ENCODE measurements at regions not wholly inside any gene's neighbourhood (a gene's known extent, or its start where the extent isn't known, plus 50 kb on each side); places are given as distances from the start of the nearest gene placed in this dataset.
"Not testable (repeated sequence)": the region's sequence is repeated elsewhere in the genome, so short reads cannot be mapped to it uniquely, and the experiment has no call there.

DNA sequence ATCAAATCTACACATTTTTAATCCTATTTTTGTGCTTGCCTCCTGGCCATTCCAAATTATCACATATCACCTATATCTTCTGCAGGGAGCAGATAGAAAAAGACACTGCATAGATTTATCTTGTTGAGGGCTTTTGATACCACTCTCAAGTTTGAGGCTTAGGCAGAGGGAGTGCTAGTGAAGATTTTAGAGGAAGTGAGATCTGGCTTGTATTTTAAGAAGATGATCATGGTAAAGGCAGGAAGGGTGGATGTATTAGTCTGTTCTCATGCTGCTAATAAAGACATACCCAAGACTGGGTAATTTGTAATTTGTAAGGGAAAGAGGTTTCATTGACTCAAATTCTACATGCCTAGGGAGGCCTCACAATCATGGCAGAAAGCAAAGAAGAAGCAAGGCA, 220.9 kb upstream of the TUT7 start:
- Histone ChIP-seq H3K4me3 (no peak overlapping the region), H3K4me1 (peaks cover 0 to 12% (median 10%) of the 10 kb centered on the region in 4 donors), H3K9me3 (no peaks in the 10 kb centered on the region), H3K36me3 (no peaks in the 10 kb centered on the region), H3K27me3 (no peaks in the 10 kb centered on the region), H3K27ac (replicated peaks in 1 of 4) (peak overlapping the region in 1 of 4 donors; percentile 45)
- no peak for DNase-seq (ENCODE audit: extremely low spot score)
- no peak for TF ChIP-seq POLR2AphosphoS5 (IDR thresholded peaks at IDR 0.05)
- TF ChIP-seq, protein P1, sequence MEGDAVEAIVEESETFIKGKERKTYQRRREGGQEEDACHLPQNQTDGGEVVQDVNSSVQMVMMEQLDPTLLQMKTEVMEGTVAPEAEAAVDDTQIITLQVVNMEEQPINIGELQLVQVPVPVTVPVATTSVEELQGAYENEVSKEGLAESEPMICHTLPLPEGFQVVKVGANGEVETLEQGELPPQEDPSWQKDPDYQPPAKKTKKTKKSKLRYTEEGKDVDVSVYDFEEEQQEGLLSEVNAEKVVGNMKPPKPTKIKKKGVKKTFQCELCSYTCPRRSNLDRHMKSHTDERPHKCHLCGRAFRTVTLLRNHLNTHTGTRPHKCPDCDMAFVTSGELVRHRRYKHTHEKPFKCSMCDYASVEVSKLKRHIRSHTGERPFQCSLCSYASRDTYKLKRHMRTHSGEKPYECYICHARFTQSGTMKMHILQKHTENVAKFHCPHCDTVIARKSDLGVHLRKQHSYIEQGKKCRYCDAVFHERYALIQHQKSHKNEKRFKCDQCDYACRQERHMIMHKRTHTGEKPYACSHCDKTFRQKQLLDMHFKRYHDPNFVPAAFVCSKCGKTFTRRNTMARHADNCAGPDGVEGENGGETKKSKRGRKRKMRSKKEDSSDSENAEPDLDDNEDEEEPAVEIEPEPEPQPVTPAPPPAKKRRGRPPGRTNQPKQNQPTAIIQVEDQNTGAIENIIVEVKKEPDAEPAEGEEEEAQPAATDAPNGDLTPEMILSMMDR (IDR thresholded peaks at IDR 0.05) = no peak
- TF ChIP-seq EP300 (IDR thresholded peaks at IDR 0.05) = no peak
- TF ChIP-seq POLR2A (IDR thresholded peaks at IDR 0.05; ENCODE audit: low read depth) = no peak
- intact Hi-C loops (cut with DNase I) = no loop called here

DNA sequence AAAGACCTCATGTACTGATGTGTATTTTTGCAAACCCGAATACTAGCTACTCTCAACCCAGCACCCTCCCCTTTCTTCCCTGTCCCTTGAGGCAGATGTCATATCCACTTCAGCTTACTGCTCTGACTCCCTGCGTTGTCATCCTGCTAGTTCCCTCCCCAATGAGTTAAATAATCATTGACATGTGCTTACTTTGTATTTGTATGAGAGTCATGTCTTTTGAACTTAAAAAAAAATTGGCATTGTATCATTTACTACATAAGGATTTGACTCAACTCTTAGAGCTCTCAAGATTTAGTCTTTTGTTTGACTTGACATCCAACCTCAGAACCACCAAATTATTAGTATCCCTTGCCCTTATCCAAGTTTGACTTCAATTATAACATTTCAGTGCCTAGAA, 219.7 kb upstream of the TUT7 start:
- H3K27me3 ChIP-seq = no peaks in the 10 kb centered on the region
- peaks cover 0 to 12% (median 10%) of the 10 kb centered on the region in 4 donors for H3K4me1 ChIP-seq
- TF ChIP-seq EP300 (IDR thresholded peaks at IDR 0.05) (no peak), POLR2AphosphoS5 (IDR thresholded peaks at IDR 0.05) (no peak), POLR2A (IDR thresholded peaks at IDR 0.05; ENCODE audit: low read depth) (no peak)
- TF ChIP-seq, protein P1 (IDR thresholded peaks at IDR 0.05) = no peak
- no peak overlapping the region for H3K4me3 ChIP-seq
- no peaks in the 10 kb centered on the region for H3K36me3 ChIP-seq
- no peak for DNase-seq (ENCODE audit: extremely low spot score)
- H3K9me3 ChIP-seq = peaks cover 0 to 8% (median 2%) of the 10 kb centered on the region in 4 donors
- H3K27ac ChIP-seq (replicated peaks in 1 of 4) = no peak overlapping the region
- intact Hi-C loops (cut with DNase I) = no loop called here
- 78% methylated on average over 2 of the region's 2 CpGs for WGBS

DNA sequence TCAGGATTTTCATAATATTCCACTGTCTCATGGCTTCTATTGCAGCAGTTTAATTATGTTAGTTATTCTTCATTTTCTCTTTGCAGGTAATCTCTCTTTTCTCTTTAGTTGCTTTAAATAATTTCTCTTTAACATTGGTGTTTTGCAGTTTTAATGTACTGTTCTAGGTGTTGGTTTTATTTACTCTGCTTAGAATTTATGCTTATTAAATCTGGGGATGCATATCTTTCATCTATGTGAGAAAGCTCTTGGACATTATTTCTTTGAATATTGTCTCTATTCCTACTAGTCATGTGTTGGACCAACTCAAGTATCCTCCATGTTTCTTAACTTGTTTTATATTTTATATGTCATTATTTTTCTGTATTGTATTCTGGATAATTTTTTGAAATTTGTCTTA, 218.7 kb upstream of the TUT7 start:
- intact Hi-C loops (cut with DNase I) = no loop called here
- no peak for DNase-seq (ENCODE audit: extremely low spot score)
- no peaks in the 10 kb centered on the region for H3K27me3 ChIP-seq
- TF ChIP-seq POLR2AphosphoS5 (IDR thresholded peaks at IDR 0.05) (no peak), POLR2A (IDR thresholded peaks at IDR 0.05; ENCODE audit: low read depth) (no peak), EP300 (IDR thresholded peaks at IDR 0.05) (no peak)
- TF ChIP-seq, protein P1 (IDR thresholded peaks at IDR 0.05) = no peak
- peaks cover 0 to 12% (median 10%) of the 10 kb centered on the region in 4 donors for H3K4me1 ChIP-seq
- H3K36me3 ChIP-seq = no peaks in the 10 kb centered on the region
- H3K27ac ChIP-seq (replicated peaks in 1 of 4) = no peak overlapping the region
- peaks cover 0 to 15% (median 5%) of the 10 kb centered on the region in 4 donors for H3K9me3 ChIP-seq
- H3K4me3 ChIP-seq = no peak overlapping the region

DNA sequence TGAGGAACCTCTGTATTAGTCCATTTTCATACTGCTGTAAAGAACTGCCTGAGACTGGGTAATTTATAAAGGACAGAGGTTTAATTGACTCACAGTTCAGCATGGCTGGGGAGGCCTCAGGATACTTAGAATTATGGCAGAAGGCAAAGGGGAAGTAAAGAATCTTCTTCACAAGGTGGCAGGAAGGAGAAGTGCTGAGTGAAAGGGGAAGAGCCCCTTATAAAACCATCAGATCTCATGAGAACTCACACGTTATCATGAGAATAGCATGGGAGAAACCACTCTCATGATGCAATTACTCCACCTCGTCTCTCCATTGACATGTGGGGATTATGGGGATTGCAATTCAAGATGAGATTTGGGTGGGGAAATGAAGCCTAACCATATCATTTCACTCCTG, 211.4 kb upstream of the TUT7 start:
- H3K9me3 ChIP-seq = peaks cover 0 to 15% (median 5%) of the 10 kb centered on the region in 4 donors
- H3K4me3 ChIP-seq; H3K4me1 ChIP-seq; intact Hi-C loops (cut with DNase I); H3K36me3 ChIP-seq; H3K27ac ChIP-seq (replicated peaks in 1 of 4); DNase-seq (ENCODE audit: extremely low spot score); H3K27me3 ChIP-seq: not testable (repeated sequence)
- 57% methylated on average over 2 of the region's 2 CpGs for WGBS

DNA sequence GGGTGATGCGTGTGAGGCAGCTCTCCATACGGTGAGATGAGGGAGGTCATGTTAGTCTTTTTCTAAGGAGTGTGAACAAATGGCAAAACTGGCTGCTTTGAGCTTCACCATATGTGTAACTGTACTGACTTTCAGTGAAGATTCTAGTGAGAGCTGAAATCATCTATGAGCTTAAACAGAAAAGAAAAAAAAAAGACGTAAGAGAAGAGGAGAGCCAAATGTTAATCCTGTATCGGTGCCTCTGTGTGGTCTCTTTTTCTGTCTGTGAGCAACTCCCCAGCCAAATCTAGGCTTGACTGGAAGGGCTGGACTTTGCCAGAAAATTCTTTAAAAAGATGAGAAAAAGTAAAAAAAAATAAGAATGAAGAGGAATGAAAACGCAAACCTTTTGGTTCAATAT, 209.7 kb upstream of the TUT7 start:
- intact Hi-C loops (cut with DNase I) = no loop called here
- TF ChIP-seq POLR2A (IDR thresholded peaks at IDR 0.05; ENCODE audit: low read depth) (no peak), EP300 (IDR thresholded peaks at IDR 0.05) (no peak)
- Histone ChIP-seq H3K36me3 (no peaks in the 10 kb centered on the region), H3K27ac (replicated peaks in 1 of 4) (no peak overlapping the region), H3K9me3 (peaks cover 0 to 7% (median 3%) of the 10 kb centered on the region in 4 donors), H3K4me3 (no peak overlapping the region), H3K27me3 (no peaks in the 10 kb centered on the region), H3K4me1 (no peaks in the 10 kb centered on the region)
- WGBS = 64% methylated on average over 5 of the region's 5 CpGs
- DNase-seq (ENCODE audit: extremely low spot score) = no peak

DNA sequence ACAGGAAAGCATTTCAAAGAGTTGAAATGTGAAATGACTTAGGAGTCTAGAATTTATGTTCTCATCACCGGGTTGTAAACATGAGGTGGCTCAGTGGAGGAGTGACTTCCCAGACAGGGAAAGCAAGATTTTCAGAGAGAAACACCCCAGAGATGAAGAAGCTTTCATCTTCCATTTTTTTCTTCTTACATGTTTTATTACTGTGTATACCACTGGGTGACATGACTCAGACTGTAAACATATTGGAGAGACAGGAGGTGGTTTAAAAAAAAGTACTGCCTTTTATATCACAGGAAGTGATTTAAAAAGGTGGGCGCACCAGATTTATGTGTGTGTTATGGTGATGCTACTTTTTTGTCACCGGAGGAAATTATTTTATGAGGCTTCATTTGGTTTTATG, 209.1 kb upstream of the TUT7 start:
- DNase-seq (ENCODE audit: extremely low spot score) = no peak
- 72% methylated on average over 3 of the region's 3 CpGs for WGBS
- intact Hi-C loops (cut with DNase I) = no loop called here
- H3K4me3 ChIP-seq = no peak overlapping the region
- TF ChIP-seq, protein P1 (IDR thresholded peaks at IDR 0.05) = no peak
- no peaks in the 10 kb centered on the region for H3K27me3 ChIP-seq
- H3K9me3 ChIP-seq = peaks cover 0 to 2% (median under 1%) of the 10 kb centered on the region in 4 donors
- no peaks in the 10 kb centered on the region for H3K4me1 ChIP-seq
- H3K27ac ChIP-seq (replicated peaks in 1 of 4) = no peak overlapping the region
- H3K36me3 ChIP-seq = no peaks in the 10 kb centered on the region

All from esophagus muscularis mucosa (tissue), 4 donors.